Activated gamma-delta T cell treated with Interleukin-2 at 50 U/mL for 16 hours (primary cell): ENCODE measurements at regions not wholly inside any gene's neighbourhood (a gene's known extent, or its start where the extent isn't known, plus 50 kb on each side); places are given as distances from the start of the nearest gene placed in this dataset.
"Not testable (repeated sequence)": the region's sequence is repeated elsewhere in the genome, so short reads cannot be mapped to it uniquely, and the experiment has no call there.

Experiments
- DNase-seq: peaks from one replicate; pipeline ENCODE4 v3.0.0-alpha.2; 2020

DNA sequence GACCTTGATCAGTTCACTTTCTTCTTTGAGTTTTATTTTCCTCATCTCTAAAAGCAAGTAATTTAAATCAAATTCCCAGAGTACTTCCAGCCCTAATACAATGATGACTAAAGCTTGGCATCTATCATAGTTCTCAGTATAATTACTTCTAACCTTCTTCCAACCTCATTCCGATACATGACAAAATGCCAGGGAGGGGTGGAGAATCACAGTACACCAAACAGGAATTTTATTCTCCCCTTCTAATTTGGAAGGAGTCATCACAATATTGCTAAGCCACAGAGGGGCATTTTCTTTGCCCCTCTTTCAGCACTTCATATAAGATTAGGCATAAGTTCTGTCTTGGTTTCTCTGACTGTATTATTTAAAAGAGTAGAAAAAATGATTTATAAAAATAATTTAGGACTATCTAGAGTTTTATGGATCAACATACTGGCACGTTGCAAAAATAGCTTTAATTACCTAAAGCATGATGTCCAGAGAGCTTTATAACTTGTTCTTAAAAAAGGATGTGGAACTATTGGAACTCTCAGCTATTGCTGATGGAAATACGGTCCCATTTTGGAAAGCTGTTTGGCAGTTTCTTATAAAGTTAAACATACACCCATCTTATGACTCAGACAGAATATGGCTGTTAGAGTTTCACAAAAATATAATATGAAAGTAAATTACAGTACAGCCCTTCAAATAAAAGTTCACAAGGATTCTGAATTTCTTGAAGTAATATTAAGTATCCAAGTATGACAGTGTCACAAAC, 86.9 kb upstream of the UBE2E2 start:
- no peak for DNase-seq

DNA sequence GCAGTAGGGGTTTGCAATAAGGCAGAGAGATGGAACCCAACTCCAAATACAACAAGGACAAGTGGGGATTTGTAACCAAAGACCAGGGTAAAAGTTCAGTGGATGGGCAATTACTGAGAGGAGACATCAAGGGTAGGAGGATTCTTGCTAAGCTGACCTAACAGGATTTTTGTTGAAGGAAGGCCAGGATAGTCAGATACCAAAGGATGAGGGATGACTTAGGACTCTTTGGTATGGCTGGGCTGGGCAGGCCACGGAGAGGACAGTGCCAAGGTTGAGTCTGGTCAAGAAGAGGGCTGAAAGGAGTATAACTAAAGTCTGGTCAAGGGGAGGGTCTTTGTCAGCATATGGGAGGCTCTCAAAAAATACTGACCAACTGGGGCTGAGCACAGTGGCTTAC, 85.3 kb upstream of the UBE2E2 start:
- DNase-seq, result no peak

DNA sequence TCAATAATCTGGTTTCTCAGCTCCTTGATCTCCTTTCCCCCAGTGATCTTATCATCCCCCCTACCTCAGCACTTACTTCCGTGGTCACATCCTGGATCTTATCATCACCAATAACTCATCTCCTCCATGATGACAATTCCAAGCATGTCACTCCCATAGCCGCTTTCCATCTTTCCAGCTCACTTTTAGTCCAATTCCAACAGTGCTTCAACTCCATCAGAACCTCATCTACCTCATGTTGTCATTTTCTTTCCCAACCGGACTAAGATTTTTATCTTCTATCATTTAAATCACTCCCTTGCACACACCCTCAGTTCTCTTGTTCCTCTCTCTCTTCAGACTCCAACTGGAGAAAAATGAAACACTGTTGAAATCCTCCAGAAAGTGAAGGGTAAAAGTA, 75.9 kb upstream of the UBE2E2 start:
- DNase-seq, result no peak

DNA sequence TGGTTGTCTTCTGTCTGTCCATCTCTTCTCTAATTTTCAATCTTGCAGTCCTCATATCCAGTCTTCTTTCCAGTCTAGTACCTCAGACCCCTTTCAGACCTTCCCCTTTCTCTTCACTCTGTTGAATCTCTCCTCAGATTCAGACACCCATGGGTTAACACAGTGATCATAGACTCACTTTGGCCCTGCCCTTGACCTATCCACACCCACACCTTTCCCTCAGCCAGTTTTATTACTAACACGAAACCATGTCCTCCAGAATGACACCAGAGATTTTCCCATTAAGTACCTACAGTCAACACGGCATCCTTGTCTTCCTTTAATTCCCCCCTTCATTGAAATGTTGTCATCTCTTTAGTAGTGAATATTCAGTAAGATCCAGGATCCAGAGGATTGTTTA, 74.5 kb upstream of the UBE2E2 start:
- no peak for DNase-seq

DNA sequence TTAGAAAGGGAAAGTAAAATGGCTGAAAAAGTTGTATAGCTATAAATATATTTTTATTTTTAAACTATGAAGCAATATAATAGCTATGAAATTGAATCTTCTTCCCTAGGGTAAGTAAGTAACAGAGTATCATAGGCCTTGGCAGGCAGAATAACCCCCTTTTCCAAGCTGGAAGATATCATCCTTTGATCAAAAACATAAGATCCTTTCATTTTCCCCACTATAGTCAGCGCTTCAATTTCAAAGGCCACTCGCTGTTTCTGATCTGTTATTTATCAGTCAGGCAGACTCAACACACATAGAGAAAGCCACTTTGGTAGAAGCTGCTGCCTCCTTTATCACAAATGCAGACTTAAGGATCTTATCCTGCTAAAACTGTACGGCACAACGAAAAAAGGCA, 74.0 kb upstream of the UBE2E2 start:
- no peak for DNase-seq

DNA sequence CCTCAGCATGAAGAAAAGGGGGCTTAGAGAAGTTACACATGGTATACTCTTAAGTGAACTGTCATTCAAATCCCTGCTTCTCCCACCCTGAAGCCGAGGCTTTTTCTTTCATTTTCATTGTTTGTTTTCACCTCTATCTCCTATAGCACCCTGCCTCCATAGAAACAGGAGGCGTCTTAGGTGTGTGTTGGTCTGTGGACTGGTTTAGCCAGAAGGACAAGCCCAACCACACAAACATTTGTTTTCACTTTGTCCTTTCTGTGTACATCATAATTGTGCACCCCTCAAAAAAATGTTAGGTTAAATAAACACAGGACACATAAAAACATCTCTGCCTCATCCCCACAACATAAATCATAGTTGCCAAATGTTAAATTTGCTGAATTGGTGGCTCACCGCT, 73.3 kb upstream of the UBE2E2 start:
- DNase-seq, result no peak

DNA sequence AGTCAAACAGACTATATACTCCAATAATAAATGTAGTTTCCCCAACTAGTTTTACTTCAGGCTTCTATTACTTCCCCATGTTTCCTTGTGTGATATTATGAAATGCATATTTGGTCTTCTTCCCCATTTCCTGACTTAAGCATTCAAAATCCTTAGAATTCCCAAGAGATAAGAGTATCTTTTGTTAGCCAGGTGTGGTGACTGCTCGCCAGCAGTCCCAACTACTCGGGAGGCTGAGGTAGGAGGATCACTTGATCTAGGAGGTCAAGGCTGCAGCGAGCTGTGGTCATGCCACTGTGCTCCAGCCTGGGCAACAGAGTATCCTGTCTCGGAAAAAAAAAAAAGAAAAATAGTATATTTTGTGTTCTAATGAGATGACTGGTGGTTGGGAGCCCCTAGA, 72.7 kb upstream of the UBE2E2 start:
- DNase-seq, result no peak

DNA sequence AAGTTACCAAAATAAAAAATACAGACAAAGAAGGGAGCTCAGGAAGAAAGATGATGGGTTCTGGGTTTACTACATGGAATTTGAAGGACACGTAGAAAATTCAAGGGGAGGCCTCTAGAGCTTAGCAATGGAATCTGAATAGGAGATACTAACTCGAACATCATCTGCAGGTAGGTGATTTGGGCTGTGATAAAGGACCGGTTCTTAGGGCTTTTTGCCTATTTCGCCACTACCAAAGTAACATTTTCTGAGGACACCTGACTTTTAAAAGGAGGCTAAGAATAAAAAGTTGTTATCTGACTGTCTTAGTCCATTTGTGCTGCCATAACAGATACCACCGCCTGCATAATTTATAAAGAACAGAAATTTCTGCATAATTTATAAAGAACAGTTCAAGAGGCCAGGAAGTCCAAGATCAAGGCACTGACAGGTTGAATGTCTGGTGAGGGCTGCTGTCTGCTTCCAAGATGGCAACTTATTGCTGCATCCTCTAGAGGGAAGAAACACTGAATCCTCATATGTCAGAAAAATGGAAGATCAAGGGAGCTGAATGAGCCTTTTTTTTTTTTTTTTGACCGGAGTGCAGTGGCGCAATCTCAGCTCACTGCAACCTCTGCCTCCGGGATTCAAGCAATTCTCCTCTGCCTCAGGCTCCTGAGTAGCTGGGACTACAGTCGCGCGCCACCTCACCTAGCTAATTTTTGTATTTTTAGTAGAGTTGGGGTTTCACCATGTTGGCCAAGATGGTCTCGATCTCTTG, 67.9 kb upstream of the UBE2E2 start:
- no peak for DNase-seq

DNA sequence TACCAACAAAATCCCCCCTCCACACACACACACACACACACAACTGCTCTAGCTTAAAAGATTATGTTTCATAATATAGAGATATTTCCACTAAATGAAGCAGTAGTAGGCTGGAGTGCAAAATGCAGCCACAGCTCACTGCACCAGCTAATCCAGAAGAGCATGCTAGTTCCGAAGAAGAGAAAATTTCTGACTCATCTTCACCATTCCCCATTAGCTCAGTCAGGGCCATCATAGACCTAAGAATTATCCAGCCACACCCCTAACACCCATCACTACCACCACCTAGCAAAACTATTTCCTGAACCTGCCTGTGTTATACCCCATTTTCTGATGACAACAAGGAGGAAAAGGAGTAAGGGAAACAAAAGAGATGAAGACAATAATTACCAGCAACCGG, 67.1 kb upstream of the UBE2E2 start:
- DNase-seq, result no peak

DNA sequence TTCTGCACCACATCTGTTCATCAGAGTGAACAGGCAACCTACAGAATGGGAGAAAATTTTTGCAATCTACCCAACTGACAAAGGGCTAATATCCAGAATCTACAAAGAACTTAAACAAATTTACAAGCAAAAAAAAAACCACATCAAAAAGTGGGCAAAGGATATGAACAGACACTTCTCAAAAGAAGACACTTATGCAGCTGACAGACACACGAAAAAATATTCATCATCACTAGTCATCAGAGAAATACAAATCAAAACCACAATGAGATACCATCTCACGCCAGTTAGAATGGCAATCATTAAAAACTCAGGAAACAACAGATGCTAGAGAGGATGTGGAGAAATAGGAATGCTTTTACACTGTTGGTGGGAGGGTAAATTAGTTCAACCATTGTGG, 59.1 kb upstream of the UBE2E2 start:
- DNase-seq, result not testable (repeated sequence)

DNA sequence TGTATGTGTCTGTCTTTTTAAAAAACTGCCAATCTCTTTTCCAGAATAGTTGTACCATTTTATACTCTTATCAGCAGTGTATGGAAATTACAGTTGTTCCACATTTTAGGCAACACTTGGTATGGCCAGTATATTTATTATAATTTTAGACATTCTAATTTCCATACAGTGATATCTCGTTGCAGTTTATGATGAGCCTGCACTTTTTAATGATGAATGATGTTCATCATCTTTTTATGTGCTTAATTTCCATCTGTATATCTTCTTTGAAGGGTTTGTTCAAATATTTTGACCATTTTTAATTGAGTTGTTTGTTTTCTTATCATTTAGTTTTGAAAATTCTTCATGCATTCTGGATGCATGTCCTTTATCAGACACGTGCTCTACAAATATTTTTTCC, 57.0 kb upstream of the UBE2E2 start:
- DNase-seq, result no peak

DNA sequence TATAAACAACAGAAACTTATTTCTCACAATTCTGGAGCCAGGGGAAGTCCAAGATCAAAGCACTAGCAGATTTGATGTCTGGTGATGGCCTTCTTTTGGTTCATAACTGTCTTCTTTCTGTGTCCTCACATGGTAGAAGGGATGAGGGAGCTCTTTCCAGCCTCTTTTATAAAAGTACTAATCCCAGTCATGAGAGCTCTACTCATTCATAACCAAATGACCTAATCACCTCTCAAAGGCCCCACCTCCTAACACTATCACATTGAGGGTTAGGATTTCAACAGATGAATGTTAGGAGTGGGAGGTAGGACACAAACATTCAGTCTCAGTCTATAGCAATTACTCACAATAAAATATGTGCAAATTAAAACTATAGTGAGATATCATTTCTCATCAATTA, 50.1 kb upstream of the UBE2E2 start:
- DNase-seq, result no peak
